GM21529 (cell line): ENCODE measurements at regions not wholly inside any gene's neighbourhood (a gene's known extent, or its start where the extent isn't known, plus 50 kb on each side); places are given as distances from the start of the nearest gene placed in this dataset.

ENCODE experiments used
- ATAC-seq: cut with Tn5 transposase; IDR thresholded peaks from one replicate; pipeline ENCODE4 v1.9.1; 2021; ENCODE audit not compliant: unreplicated experiment

- ATAC-seq: no peak
Observed at GRCh38 chr1:34591751-34592629, 162.9 kb upstream of the GJB5 start.

- no peak for ATAC-seq
Observed at GRCh38 chr1:34597877-34598514, 156.9 kb upstream of the GJB5 start.

- ATAC-seq: no peak
Observed at GRCh38 chr1:34602907-34603306, 151.9 kb upstream of the GJB5 start.

- ATAC-seq: no peak
Observed at GRCh38 chr1:34603594-34603993, 151.3 kb upstream of the GJB5 start.

GRCh38 chr1:34606504-34606903 lies 148.3 kb upstream of the GJB5 start:
- ATAC-seq: no peak

- no peak for ATAC-seq
Observed at GRCh38 chr1:34610063-34610462, 144.8 kb upstream of the GJB5 start.

GRCh38 chr1:34611571-34611970 lies 143.3 kb upstream of the GJB5 start:
- ATAC-seq: no peak

- ATAC-seq: no peak
Observed at GRCh38 chr1:34612091-34612827, 142.6 kb upstream of the GJB5 start.

GRCh38 chr1:34617321-34618118 lies 137.3 kb upstream of the GJB5 start:
- no peak for ATAC-seq

GRCh38 chr1:34618381-34618780 lies 136.5 kb upstream of the GJB5 start:
- no peak for ATAC-seq

- no peak for ATAC-seq
Observed at GRCh38 chr1:34619256-34619655, 135.6 kb upstream of the GJB5 start.

- ATAC-seq: no peak
Observed at GRCh38 chr1:34621916-34622315, 132.9 kb upstream of the GJB5 start.

GRCh38 chr1:34625521-34626015 lies 129.3 kb upstream of the GJB5 start:
- no peak for ATAC-seq

- ATAC-seq: no peak
Observed at GRCh38 chr1:34627465-34628240, 127.2 kb upstream of the GJB5 start.

GRCh38 chr1:34631126-34631525 lies 123.7 kb upstream of the GJB5 start:
- no peak for ATAC-seq

GRCh38 chr1:34639701-34640100 lies 115.1 kb upstream of the GJB5 start:
- no peak for ATAC-seq

- no peak for ATAC-seq
Observed at GRCh38 chr1:34640654-34641401, 114.0 kb upstream of the GJB5 start.

- no peak for ATAC-seq
Observed at GRCh38 chr1:34642679-34643078, 112.2 kb upstream of the GJB5 start.

GRCh38 chr1:34645109-34645688 lies 109.6 kb upstream of the GJB5 start:
- no peak for ATAC-seq
